ENCODE measurements at regions not wholly inside any gene's neighbourhood (a gene's known extent, or its start where the extent isn't known, plus 50 kb on each side); places are given as distances from the start of the nearest gene placed in this dataset.

DNA sequence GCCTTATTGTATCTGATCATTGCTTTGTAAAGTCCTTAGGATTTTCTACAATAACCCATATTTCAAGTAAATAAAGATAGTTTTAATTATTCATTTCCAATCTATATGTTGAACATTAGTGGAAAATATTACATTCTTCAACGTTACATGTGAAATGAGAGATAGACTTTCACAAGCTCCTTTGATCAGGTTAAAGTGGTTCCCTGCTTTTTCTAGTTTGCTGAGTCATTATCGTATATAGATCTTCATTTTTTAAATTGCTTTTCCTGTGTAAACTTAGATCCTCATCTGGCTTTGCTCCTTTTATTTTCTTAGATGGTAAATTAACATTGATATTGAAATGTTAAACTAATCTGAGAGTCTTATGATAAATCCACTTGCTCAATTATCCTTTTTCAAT lies 599.0 kb downstream of the TRAM1L1 start:
- H3K27me3 Mint-ChIP-seq (ENCODE audit: low read depth) = no peaks in the 10 kb centered on the region
- no peaks in the 10 kb centered on the region for H4K20me1 ChIP-seq (ENCODE audit: control insufficient read depth, insufficient read depth, insufficient read length)

More for the DNA sequence above, 599.0 kb downstream of the TRAM1L1 start:
- Histone ChIP-seq H2BK120ac (ENCODE audit: low read depth, low read length, poor library complexity, severe bottlenecking) (no peak overlapping the region), H3K56ac (ENCODE audit: insufficient read length, low read depth, low read length) (no peak overlapping the region), H2BK15ac (ENCODE audit: low read depth, low read length) (no peak overlapping the region), H4K5ac (ENCODE audit: insufficient read length, low read depth, low read length) (no peak overlapping the region), H4K8ac (replicated peaks; ENCODE audit: insufficient read length, low read depth, low read length) (no peak overlapping the region), H3K4ac (ENCODE audit: low read depth, low read length) (no peak overlapping the region), H3K14ac (ENCODE audit: insufficient read depth, low read length) (no peak overlapping the region), H2AFZ (ENCODE audit: low read length) (no peak overlapping the region), H3K4me1 (ENCODE audit: insufficient read depth, low read length) (no peaks in the 10 kb centered on the region), H2BK12ac (ENCODE audit: insufficient read length, low read depth, low read length) (no peak overlapping the region), H2AK5ac (ENCODE audit: insufficient read length, low read length) (no peak overlapping the region), H3K9me3 (ENCODE audit: control insufficient read depth, low read depth, low read length) (no peaks in the 10 kb centered on the region), H3T11ph (ENCODE audit: low read length) (no peak overlapping the region), H3K23ac (ENCODE audit: insufficient read length, low read depth, low read length) (no peak overlapping the region), H4K91ac (ENCODE audit: insufficient read length, low read depth, low read length) (no peak overlapping the region), H3K79me1 (ENCODE audit: insufficient read depth, low read depth, low read length, poor library complexity, severe bottlenecking) (no peaks in the 10 kb centered on the region), H3K27ac (ENCODE audit: insufficient read length, low read depth, low read length) (no peak overlapping the region), H3K9ac (ENCODE audit: extremely low read depth, insufficient read length, low read length) (no peak overlapping the region), H3K4me2 (ENCODE audit: insufficient read depth, insufficient read length, low read length) (no peak overlapping the region), H3K18ac (ENCODE audit: insufficient read length, low read depth, low read length) (no peak overlapping the region), H2BK20ac (ENCODE audit: low read depth, low read length, poor library complexity, severe bottlenecking) (no peak overlapping the region), H3K79me2 (ENCODE audit: insufficient read depth, low read length) (no peaks in the 10 kb centered on the region), H2BK5ac (ENCODE audit: insufficient read length, low read length) (no peak overlapping the region), H3K27me3 (ENCODE audit: insufficient read depth, low read length) (no peaks in the 10 kb centered on the region), H3K23me2 (ENCODE audit: insufficient read length, low read depth, low read length, poor library complexity, severe bottlenecking) (no peaks in the 10 kb centered on the region)
- Mint-ChIP-seq H3K4me1 (no peaks in the 10 kb centered on the region), H3K4me3 (no peak overlapping the region), H3K36me3 (ENCODE audit: insufficient read depth in 1 of 3, low read depth in 3 of 3) (no peaks in the 10 kb centered on the region), H3K9me3 (no peaks in the 10 kb centered on the region), H3K27ac (peak overlapping the region in 1 of 3 experiments; percentile 67; a peak in 2 of 7 replicates)
- DNase-seq = no peak
- no CpG with 5 or more reads among the region's 2 CpGs for WGBS (ENCODE audit: extremely low coverage, insufficient read length, low lambda C conversion rate)
- TF ChIP-seq, protein P1, sequence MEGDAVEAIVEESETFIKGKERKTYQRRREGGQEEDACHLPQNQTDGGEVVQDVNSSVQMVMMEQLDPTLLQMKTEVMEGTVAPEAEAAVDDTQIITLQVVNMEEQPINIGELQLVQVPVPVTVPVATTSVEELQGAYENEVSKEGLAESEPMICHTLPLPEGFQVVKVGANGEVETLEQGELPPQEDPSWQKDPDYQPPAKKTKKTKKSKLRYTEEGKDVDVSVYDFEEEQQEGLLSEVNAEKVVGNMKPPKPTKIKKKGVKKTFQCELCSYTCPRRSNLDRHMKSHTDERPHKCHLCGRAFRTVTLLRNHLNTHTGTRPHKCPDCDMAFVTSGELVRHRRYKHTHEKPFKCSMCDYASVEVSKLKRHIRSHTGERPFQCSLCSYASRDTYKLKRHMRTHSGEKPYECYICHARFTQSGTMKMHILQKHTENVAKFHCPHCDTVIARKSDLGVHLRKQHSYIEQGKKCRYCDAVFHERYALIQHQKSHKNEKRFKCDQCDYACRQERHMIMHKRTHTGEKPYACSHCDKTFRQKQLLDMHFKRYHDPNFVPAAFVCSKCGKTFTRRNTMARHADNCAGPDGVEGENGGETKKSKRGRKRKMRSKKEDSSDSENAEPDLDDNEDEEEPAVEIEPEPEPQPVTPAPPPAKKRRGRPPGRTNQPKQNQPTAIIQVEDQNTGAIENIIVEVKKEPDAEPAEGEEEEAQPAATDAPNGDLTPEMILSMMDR (conservative IDR thresholded peaks at IDR 0.05) = no peak
